GM19025 (cell line): ENCODE measurements at regions not wholly inside any gene's neighbourhood (a gene's known extent, or its start where the extent isn't known, plus 50 kb on each side); places are given as distances from the start of the nearest gene placed in this dataset.

Experiments used
- ATAC-seq: cut with Tn5 transposase; IDR thresholded peaks from one replicate; pipeline ENCODE4 v1.9.1; 2021; ENCODE audit warnings: mild to moderate bottlenecking, low read depth, moderate library complexity; ENCODE audit not compliant: unreplicated experiment

DNA sequence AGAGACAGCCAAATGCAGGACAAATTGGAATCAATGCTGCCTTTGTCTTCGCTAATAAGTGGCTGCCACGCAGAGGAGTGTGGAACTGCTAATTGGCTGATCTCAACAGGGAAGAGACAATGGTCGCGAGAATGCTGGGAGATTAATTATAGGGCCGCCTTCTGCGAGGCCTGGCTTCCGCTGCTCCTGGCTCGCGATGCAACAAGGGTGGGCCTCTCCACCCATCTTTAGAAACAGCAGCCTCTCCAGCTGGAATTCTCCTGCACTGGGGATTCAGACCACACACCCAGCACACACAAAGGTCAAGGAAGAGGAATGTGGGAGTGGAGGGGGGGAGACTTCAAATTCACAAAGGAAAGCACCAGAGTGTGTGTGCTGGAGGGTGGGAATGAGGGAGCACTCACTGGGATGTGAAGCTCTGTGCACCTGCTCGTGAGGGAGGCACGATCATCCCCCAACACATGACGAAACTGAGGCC, 200.7 kb upstream of the GRIK3 start:
- no peak for ATAC-seq

DNA sequence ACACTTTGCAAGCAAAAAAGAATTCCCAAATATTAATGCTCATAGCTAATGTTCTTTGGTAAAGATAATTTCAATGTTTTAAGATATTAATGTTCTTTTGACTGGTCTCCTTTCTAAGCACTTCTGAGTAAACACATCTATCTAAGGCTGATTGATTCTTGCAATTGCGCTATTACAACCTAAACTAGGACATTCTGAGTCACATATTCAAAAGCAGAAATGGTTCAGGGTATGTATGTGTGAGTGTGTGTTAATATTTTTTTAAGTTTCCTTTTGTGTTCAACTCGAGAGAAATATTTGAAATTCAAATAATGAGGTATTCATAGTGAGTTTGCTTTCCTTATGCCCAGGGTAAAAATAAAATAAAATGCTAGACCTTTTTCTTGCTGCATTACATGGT, 203.6 kb upstream of the GRIK3 start:
- ATAC-seq, result no peak

DNA sequence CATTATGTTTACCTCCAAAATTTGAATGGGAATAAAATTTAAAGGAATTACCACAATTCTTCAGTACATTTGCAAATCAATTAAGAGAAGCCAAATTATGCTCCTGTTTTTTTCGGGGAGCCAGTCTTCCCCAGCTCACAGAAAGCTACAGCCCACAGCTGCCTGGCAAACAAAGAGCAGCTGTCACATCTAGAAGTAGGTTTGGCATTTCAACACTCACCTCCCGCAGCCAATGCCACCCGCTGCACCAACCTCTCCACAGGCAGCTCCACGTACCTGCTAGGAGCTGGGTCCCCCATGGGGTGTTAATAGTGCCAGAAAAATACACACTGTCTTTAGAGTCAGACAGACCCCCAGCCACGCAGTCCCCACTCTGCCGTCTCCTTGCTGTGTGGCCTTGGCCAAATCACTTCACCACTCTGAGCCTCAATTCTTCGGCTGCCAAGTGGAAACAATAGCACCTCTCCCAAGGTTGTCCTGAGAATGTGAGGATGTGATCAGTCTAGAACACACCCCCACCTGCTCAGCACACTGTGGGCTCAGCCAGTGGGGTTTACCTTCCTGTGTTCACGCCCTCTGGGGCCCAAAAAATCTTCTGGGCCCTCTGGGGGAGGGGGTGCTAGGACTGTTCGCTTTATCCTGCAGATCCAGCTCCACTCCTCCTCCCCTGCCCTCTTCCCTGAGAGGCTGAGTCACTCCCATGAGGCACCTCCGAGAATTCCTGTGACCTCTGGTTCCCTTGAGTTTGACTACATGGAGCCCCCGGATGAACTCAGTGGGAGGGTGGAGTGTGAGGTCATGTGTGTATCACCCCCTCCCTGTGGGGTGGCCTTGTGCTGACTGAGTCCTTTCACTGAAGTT, 204.3 kb upstream of the GRIK3 start:
- ATAC-seq, result no peak

DNA sequence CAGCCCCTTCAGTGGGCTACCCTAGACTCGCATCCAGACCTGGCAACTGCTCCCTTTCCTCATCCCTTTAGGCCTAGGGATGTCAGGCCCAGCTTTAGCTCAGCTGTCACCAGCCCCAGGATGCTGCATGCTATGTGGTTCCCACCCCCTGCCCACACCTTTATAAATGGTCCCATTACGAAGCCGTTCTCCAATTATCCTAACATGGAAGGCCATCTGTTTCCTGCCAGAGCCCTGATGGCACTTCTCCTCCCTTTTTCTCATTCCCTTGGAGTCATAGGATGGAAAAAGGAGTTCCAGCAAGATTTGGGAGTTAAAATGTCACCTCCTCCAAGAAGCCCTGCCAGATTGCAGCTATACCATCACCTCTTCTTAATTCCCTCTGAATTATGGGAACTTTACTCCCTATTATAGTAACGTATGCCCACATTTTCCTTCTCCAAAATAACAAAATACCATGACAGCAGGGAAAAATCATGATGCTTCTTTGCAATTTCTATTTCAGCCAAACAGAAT, 205.0 kb upstream of the GRIK3 start:
- ATAC-seq, result no peak

DNA sequence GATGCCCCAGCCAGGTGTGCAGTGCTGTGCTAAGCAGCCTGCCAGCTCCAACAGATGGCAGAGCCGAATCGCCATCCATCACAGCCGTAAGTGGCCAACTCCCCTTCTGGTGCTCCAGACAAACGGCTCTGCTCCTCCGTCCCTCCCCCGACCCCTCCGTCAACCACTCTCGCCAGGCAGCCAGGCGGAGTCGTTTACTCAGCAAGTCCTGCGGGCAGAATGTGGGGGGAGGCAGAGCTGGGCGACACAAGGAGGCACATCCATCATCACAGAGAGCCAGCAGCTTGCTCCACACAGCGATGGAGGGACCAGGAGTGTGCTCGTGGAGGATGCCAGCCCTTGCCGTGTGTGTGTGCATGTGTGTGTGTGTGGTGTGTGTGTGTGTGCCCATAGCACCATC, 206.6 kb upstream of the GRIK3 start:
- ATAC-seq, result no peak

DNA sequence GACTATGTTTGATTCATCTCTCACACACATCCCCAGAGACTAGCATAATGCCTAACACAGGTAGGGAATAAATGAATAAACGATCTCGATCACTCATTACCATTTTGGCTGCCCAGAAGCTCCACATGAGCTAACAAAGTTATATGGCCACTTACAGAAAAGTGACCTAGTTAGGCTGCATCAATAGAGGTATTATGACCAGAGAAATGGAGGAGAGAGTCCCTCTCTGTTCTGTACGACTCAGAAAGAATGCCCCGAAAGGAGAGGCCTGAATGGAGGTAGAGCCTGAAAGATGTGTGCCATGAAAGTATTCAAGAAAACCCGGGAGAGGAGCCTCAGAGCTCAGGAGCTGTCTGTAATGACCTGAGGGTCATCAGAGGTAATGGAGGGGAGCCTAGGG, 208.2 kb upstream of the GRIK3 start:
- ATAC-seq, result no peak

DNA sequence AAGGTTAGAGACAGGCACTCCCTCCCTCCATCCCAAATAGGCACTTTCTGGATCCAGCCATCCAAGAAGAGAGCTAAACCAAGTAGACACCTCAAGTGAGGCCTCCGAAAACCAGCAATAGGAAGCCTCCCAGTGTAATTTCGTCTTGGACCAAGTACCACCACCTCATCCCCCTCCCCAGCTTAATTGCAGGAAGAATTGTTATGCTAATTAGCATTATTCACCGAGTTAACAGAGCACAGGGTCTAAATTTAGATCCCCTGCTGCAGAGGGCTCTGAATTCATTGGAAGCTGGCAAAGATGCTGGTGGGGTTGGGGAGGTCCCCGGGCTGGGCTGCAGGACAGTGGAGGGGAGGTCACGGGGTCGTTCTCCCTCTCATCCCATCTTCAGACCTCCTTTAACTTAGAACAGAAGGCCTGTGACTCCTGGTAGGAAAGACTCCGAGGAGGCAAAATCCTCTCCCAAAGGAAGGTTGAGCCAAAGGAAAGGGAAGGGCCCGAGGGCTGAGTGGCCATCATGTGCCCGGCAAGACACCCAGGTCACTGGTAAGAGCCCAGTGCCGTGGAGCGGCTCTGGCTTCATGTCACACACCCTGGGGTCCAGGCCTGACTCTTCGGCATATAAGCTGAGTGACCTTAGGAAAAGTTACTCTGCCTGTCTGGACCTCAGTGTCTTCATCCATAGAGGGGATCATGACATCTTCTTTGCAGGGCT, 209.2 kb upstream of the GRIK3 start:
- ATAC-seq, result no peak

DNA sequence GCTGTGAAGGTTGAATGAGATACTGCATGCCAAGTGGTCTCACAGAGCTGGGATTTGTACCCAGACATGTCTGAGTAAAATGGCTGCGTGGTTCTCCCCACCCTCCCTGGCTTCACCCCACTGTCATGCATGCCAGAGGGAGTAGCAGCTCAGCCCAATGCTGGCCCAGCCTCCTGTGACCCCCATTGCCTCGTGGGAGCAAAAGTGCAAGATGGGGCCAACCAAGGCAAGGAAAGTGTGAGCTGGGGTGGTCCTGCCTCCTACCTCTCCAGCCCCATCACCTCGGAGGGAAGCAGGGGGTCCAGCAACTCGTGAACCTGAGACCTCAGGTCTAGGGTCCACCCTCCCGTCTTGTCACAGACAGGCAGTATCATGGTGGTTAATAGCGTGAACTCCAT, 209.8 kb upstream of the GRIK3 start:
- no peak for ATAC-seq

DNA sequence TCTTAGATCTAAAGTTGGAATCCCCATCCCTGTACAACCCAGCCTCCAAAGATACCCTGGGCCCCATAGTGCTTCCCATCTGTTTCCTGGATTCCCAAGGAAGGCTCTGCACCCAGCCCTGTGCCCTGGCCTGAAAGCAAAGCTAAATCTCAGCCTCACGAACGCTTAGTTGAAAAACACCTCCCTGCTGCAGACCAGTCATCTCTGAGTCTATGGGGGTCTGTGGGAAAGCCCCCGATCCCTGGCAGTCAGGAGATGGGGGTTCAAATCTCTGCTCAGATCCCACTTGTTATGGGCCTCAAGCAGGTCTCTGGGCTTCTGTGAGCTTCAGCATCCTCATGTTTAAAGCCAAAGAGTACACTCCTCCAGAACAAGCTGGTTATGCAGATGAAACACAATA, 210.5 kb upstream of the GRIK3 start:
- ATAC-seq, result no peak

DNA sequence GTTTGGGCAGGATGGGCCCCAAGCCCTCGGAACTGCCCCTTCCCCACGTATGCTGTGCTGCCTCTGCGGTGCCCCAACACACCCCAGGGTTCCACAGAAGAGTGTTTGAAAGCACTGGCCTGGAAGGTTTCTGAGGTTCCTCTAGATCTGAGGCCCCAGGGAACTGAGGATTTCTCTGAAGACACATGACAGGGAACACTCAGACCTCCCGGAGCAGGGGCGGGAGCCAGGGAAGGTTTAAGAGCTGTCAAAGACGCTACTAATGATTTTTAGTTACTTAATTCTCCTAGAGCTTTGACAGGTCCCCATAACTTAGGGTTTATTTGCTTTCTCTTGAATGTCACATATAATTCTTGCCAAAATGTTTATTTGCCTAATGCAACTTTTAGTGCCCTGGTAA, 212.3 kb upstream of the GRIK3 start:
- ATAC-seq, result no peak

DNA sequence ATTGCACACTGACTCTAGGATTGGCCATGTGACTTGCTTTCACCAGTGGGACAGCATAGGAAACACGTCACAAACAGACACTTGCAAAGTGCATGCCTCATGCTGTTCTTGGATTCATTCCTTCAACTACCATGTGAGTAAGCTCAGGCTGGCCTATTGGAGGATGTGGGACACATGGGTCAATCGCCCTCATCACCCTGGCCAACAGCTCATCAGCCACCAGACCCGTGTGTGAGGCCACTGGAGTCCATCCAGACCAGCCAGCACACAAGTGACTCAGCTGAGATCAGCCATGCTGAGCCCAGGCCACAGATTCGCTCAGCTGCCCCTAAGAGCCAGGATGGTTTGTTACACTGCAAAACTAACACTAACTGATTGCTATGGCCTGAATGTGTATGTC, 216.1 kb upstream of the GRIK3 start:
- ATAC-seq, result no peak

DNA sequence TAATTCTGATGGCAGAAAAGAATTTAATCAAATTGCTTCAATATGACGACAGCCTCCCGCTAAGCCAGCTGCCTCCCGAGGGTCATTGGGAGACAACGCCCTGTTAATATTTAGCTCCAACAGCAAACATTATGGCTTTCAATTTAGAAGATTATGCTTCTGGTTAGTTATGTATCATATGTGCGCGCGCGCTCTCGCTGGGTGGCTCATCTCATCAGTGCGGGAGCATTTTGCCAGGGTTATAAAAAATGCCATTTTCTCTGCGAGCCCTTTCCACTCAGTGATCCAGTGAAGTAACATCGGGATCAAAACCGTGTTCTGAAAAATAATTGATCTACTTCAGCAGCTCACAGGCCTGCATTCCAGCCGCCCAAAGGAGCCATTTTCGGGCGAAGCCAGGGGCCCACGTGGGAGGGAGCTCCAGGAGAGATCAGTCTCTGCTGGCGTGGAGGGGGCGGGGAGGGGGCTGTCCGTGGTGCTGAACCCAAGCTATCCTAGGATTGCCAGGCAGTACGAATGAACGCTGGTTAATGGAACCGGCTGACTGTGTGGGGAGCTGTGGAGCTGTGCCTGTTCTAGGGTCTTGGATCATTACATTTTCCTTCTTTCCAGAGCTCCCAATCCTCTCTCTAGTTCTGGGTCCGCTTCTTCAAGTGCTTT, 219.1 kb upstream of the ZC3H12A start:
- ATAC-seq, result no peak

DNA sequence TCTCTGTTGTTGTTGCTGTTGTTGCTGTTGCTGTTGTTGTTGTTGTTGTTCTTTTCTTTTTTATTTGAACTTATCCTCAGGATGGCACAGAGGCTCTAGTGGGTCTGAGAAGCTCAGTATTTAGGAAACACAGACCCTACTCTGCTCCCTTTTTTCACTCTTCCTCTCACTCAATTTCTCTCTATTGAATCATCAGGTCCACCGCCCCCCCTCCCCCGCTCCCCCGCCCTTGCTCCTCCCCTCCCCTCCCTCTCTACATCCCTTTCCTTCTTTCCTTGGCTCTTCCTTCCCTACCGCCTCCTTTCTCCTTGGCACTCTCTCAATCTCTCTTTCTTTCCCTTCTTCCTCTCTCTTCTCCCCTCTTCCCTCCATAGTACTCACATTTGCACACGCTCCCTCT, 218.5 kb upstream of the ZC3H12A start:
- ATAC-seq, result no peak

DNA sequence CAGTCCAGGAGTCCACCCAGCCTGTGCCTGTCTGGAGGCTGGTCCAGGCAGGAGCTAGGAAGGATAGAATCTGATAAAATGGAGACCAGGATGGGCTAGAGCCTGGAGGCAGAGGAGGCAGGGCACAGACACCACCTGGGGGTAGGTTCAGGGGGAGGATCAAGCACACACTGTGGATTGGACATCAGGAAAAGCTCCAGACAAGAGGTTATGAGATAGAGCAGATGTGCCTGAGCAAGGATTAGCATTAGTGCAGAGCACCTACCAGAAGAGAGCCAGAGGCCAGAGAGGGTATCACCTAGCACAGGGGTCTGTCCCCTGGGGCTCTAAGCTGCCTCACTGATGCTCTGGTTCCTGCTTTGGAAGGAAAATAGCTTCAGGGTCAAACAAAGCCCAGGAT, 216.7 kb upstream of the ZC3H12A start:
- no peak for ATAC-seq

DNA sequence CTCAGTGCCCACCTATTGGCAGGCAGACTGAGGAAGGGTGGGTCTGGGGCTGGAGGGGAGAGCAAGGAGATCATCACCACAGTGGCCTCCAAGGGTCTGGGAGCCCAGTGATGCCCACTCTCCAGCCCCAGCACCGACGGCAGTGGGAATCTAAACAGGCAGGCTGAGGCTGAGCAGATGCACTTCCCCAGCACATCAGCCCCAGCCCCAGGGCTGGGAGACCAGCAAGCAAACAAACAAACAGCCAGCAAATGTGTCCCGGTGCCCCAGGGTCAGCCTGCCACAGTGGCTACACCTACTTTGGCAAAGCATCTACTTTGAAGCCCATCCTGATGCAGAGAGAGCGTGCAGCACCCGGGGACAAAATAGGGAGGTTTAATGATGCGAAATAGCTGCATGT, 216.3 kb upstream of the ZC3H12A start:
- ATAC-seq, result no peak

DNA sequence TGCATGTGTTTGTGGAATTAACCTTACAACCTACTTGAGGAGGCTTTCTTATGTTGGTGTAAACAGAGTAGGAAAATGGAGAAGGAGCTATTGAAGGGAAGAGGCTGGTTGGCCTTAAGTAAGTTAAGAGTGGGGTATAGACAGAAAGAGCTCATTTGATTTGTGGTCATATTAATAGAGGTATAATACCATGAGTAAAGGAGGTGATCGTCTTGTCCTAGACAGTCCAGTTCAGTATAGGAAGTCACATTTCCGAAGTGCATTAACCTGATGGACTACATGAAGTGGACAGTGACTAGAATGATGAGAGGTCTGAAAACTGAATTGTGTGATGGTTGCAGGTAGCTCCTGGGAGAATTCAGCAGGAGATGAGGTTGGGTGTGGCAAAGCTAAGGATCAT, 215.4 kb upstream of the ZC3H12A start:
- no peak for ATAC-seq

DNA sequence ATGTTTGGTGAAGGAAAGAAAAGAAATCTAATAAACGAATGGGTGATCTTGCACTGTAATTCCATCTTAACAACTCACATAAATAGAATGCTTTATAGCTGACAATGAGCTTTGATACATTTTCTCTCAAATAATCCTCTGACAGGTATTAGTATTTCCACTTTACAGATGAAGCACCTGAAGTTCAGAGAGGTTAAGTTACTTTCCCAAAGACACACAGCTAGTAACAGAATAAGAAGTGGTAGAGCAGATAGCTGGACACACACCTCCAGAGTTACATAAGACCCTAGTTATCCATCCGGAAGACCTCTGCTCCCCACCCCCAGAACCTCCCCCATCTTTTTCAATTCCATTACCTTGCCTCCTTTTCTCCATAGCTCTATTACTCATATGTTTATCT, 213.3 kb upstream of the ZC3H12A start:
- no peak for ATAC-seq

DNA sequence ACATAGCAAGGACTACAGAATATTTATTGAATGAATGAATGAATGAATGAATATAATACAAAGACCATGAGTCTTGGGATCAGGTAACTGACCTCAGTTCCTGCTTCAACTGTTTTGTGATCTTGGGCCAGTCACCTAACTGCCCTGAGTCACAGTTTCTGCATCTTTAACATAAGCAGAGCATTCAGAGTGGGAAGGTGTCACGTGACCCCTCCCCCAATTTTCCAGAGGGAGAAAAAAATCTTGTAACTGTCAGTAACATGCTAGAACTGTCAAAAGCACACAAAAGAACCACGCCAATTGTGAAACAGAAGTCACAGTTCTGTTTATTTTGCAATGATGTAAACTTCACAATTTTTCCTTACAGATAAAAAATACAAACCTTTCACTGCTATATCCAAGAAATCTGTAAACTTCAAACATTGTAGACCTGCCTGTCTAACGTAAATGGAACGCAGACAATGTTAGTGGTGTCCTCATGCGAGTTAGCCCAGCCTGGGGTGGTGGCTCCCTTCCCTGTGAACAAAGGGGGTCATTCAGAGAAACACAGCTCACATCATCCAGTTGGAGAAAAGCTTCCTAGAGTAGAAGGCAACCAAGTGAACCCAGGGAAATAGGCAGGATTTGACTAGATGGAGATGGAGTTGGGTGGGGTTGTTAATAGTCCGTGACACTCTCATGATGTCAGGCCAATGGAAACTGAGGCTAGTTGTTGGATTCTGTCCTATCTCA, 211.8 kb upstream of the ZC3H12A start:
- ATAC-seq, result no peak

DNA sequence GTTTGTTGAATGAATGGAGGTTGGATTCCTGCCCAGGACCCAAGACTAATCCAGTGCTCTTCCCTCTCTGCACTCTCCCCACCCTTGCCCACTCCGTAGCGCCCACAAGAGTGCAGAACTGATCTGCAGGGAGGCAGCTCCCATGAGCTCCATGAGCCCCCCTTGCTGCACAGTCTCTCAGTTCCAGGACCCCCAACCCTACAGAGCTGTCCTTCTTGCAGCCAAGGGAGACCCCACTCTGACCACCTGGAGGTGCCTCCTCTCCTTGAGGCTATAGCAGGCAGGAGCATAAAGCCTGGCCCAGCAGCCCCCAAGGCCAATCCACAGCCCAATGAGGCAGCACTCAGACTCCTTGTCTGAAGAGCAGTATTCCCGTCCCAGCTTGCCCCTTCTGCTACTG, 209.2 kb upstream of the ZC3H12A start:
- no peak for ATAC-seq

DNA sequence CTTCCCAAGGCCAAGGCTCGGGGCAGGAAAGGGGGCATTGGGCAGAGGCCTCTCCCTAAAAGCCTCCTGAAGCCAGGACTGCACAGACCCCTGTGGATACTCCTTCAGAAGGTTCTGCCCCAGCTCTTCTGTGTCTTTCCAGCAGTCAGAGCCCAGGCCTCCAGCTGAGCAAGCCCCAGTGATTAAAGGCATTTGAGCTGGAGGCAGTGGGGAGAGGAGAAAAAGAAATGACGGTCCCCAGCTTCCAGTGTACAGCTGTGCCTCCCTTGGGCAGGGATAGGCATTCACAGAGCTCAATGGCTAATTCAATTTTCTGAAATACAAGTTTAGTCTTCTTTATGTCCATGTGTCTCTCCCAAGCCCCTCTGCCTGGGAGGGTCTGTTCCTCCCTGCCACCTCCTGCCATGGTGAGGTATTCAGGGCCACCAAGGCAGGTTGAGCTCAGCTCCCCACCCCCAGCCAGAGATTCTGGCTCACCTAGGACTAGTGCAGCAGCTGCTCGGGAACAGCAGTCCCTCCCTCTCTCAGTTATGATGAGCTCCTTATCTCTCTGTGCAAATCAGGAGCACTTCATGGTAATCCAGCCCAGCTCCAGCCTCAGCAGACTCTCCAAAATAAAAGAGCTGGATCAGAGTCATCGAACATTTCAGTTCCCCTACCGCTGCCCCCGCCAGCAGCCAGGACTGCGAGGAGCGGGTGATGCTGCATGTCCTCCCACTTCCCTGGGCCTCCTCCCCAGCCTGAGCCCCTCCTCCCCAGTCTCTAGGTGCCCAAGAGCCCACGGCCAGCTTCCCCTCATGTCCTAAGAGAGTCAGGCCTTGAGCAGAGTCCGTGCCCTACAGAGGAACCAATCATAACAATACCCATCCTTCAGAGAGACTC, 208.4 kb upstream of the ZC3H12A start:
- no peak for ATAC-seq
